Loucy (cell line): ENCODE measurements at regions not wholly inside any gene's neighbourhood (a gene's known extent, or its start where the extent isn't known, plus 50 kb on each side); places are given as distances from the start of the nearest gene placed in this dataset.

ENCODE experiments used
- CTCF ChIP-seq: fragments of 200-600 bp; sonication (generic); conservative IDR thresholded peaks from 2 replicates; pipeline ENCODE4 v1.5.1; 2014; ENCODE audit warnings: mild to moderate bottlenecking, antibody characterized with exemption, low read length
- EZH2phosphoT487 ChIP-seq: fragments of 200-600 bp; IDR thresholded peaks from 2 replicates; pipeline ENCODE4 v1.6.1; 2018; ENCODE audit warnings: antibody characterized with exemption, mild to moderate bottlenecking, moderate library complexity, borderline replicate concordance

- TF ChIP-seq CTCF: no peak
- TF ChIP-seq EZH2phosphoT487: no peak
Measured at GRCh38 chr9:19924080-19924479, 135.2 kb upstream of the SLC24A2 start.
